CD4-positive, alpha-beta T cell (primary cell): ENCODE measurements at regions not wholly inside any gene's neighbourhood (a gene's known extent, or its start where the extent isn't known, plus 50 kb on each side); places are given as distances from the start of the nearest gene placed in this dataset.

Experiments
- ATAC-seq: fragments of 200-7000 bp; cut with Tn5 transposase; one replicate; pipeline ENCODE4 v1.10.0; 2022; ENCODE audit warnings: mild to moderate bottlenecking; ENCODE audit not compliant: poor library complexity
- CTCF ChIA-PET: fragments of 350-600 bp; sonication (Branson Sonifier 250); formaldehyde crosslinking; loops from one replicate; lab custom pipeline; 2021; ENCODE audit warnings: antibody characterized with exemption, inconsistent platforms; lab: Charles Lee
- POLR2A ChIA-PET: fragments of 350-600 bp; sonication (Branson Sonifier 250); formaldehyde crosslinking; loops from one replicate; lab custom pipeline; 2021; ENCODE audit warnings: antibody characterized with exemption, inconsistent platforms; lab: Charles Lee
- DNase-seq, 14 experiments: peaks; one replicate each; pipeline ENCODE4 v3.0.0-alpha.2; 2013 to 2020; ENCODE audit warnings: mixed read lengths in 2 of 14
- H3K27ac ChIP-seq, 2 donors: one replicate each; pipeline versions ENCODE4 v1.5.1 to v1.7.0; 2013; ENCODE audit warnings: low read length in 2 of 2, low read depth in 1 of 2, mild to moderate bottlenecking in 1 of 2
- H3K27me3 ChIP-seq, 2 experiments: 1 replicate in 1 of 2; 2 replicates in 1 of 2; pipeline versions ENCODE4 v1.6.1 to v1.7.0; 2013; ENCODE audit warnings: low read length in 2 of 2, control low read depth in 1 of 2, mild to moderate bottlenecking in 1 of 2, moderate library complexity in 1 of 2; ENCODE audit not compliant: insufficient read depth in 2 of 2, control insufficient read depth in 1 of 2
- H3K36me3 ChIP-seq: one replicate; pipeline ENCODE4 v1.6.1; 2013; ENCODE audit warnings: low read length, control low read depth; ENCODE audit not compliant: insufficient read depth
- H3K4me1 ChIP-seq: one replicate; pipeline ENCODE4 v1.6.1; 2013; ENCODE audit warnings: low read length, control low read depth; ENCODE audit not compliant: insufficient read depth
- H3K4me3 ChIP-seq: one replicate; pipeline ENCODE4 v1.5.1; 2013; ENCODE audit warnings: mild to moderate bottlenecking, low read length, moderate library complexity
- H3K9me3 ChIP-seq, 2 experiments: 1 replicate in 1 of 2; 2 replicates in 1 of 2; pipeline versions ENCODE4 v1.6.1 to v1.7.0; 2013; ENCODE audit warnings: low read length in 2 of 2, mild to moderate bottlenecking in 2 of 2, control low read depth in 1 of 2, moderate library complexity in 1 of 2; ENCODE audit not compliant: control insufficient read depth in 1 of 2, insufficient read depth in 1 of 2
- H3K27ac Mint-ChIP-seq: one replicate; pipeline ENCODE4 v1.8.0; 2020; ENCODE audit warnings: mixed read lengths
- H3K27me3 Mint-ChIP-seq: one replicate; pipeline ENCODE4 v1.8.0; 2021; ENCODE audit warnings: mixed read lengths
- H3K36me3 Mint-ChIP-seq: one replicate; pipeline ENCODE4 v1.8.0; 2021; ENCODE audit warnings: low read depth, mixed read lengths
- H3K4me1 Mint-ChIP-seq: one replicate; pipeline ENCODE4 v1.8.0; 2021; ENCODE audit warnings: low read depth, mixed read lengths
- H3K4me3 Mint-ChIP-seq: one replicate; pipeline ENCODE4 v1.8.0; 2020; ENCODE audit warnings: mild to moderate bottlenecking, mixed read lengths
- H3K9me3 Mint-ChIP-seq: one replicate; pipeline ENCODE4 v1.8.0; 2020; ENCODE audit warnings: mixed read lengths
- intact Hi-C, 2 experiments: fragments of 100-400 bp; cut with DNase I in 1 of 2; cut with micrococcal nuclease in 1 of 2; formaldehyde crosslinking; loops; one replicate each; pipeline versions ENCODE4 v1.15.1 to v1.9.0; 2023 to 2025; cut with DNase I, micrococcal nuclease
- TF ChIP-seq, protein P1 (sequence below): fragments of 200-600 bp; IDR thresholded peaks from one replicate; pipeline ENCODE4 v1.8.0; 2022; ENCODE audit warnings: antibody characterized with exemption, mild to moderate bottlenecking

DNA sequence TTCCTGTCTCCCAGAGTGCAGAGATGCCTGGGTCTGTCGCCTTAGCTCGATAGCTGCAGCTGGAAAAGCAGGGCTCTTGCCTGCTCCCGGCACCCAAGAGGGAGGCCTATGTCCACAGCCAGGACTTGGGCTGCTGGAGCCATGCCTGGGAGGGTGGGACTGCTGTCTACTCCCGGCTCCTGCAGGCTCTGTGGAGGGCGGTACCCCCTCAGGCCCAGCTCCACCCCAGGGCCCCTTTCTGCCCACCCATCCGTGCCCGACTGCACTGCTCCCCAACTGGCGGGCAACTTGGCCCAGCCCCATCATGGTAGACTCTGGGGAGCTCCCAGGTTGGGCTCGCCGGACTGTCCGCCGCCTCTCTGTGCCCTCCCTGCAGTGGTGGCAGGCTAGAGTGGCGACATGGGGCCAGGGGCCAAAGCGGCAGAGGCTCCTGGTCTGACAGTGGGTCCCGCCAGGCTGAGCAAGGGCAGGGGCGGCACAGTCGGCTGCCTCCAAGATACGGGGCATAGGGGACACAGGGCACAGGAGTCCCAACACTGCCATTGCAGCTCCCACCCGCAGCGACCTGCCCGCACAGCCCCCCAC, 901.0 kb downstream of the CCDC85A start:
- peaks cover 4 to 20% of the 10 kb centered on the region in 2 experiments for H3K9me3 ChIP-seq
- DNase-seq (no peak), ATAC-seq (no peak)
- H3K36me3 ChIP-seq, result no peaks in the 10 kb centered on the region
- H3K36me3 Mint-ChIP-seq, result no peaks in the 10 kb centered on the region
- H3K27ac ChIP-seq, result no peak overlapping the region
- no peaks in the 10 kb centered on the region for H3K4me1 ChIP-seq
- intact Hi-C loops, result no loop called here
- TF ChIP-seq, protein P1, sequence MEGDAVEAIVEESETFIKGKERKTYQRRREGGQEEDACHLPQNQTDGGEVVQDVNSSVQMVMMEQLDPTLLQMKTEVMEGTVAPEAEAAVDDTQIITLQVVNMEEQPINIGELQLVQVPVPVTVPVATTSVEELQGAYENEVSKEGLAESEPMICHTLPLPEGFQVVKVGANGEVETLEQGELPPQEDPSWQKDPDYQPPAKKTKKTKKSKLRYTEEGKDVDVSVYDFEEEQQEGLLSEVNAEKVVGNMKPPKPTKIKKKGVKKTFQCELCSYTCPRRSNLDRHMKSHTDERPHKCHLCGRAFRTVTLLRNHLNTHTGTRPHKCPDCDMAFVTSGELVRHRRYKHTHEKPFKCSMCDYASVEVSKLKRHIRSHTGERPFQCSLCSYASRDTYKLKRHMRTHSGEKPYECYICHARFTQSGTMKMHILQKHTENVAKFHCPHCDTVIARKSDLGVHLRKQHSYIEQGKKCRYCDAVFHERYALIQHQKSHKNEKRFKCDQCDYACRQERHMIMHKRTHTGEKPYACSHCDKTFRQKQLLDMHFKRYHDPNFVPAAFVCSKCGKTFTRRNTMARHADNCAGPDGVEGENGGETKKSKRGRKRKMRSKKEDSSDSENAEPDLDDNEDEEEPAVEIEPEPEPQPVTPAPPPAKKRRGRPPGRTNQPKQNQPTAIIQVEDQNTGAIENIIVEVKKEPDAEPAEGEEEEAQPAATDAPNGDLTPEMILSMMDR, result no peak
- H3K4me3 Mint-ChIP-seq, result no peak overlapping the region
- H3K27me3 Mint-ChIP-seq, result no peaks in the 10 kb centered on the region
- no peak overlapping the region for H3K27ac Mint-ChIP-seq
- H3K4me1 Mint-ChIP-seq, result no peaks in the 10 kb centered on the region
- H3K9me3 Mint-ChIP-seq, result peaks cover 9% of the 10 kb centered on the region
- no peak overlapping the region for H3K4me3 ChIP-seq
- CTCF ChIA-PET, result no interaction called here
- POLR2A ChIA-PET, result no interaction called here
- no peaks in the 10 kb centered on the region for H3K27me3 ChIP-seq

DNA sequence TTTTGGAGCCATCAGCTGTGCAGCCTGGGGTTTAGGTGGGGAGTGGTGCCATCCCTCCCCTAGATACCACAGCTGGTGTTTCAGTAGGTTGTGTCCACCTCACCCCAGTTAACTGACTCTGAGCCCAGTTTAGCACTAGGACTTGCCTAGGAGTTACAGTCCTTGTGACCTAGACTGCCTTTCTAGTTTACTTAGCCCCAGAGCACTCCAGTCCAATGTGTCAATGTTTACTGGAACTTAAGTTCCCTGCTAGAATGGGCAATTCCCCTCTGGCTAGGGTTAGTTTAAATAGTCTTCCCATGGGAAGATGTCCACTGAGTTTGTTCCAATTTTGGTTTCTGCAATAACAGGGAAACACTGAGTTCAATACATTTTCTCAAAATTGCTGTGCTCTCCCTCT, 909.2 kb downstream of the CCDC85A start:
- H3K27ac Mint-ChIP-seq, result no peak overlapping the region
- no peaks in the 10 kb centered on the region for H3K36me3 Mint-ChIP-seq
- H3K27me3 ChIP-seq, result no peaks in the 10 kb centered on the region
- TF ChIP-seq, protein P1, result no peak
- ATAC-seq, result no peak
- peaks cover 9% of the 10 kb centered on the region for H3K9me3 Mint-ChIP-seq
- no peak overlapping the region for H3K27ac ChIP-seq
- CTCF ChIA-PET, result no interaction called here
- intact Hi-C loops, result no loop called here
- DNase-seq, result no peak
- peaks cover 0 to 11% of the 10 kb centered on the region in 2 experiments for H3K9me3 ChIP-seq
- no peaks in the 10 kb centered on the region for H3K36me3 ChIP-seq
- no peak overlapping the region for H3K4me3 ChIP-seq
- POLR2A ChIA-PET, result no interaction called here
- H3K27me3 Mint-ChIP-seq, result no peaks in the 10 kb centered on the region
- no peak overlapping the region for H3K4me3 Mint-ChIP-seq
- no peaks in the 10 kb centered on the region for H3K4me1 Mint-ChIP-seq
- no peaks in the 10 kb centered on the region for H3K4me1 ChIP-seq

DNA sequence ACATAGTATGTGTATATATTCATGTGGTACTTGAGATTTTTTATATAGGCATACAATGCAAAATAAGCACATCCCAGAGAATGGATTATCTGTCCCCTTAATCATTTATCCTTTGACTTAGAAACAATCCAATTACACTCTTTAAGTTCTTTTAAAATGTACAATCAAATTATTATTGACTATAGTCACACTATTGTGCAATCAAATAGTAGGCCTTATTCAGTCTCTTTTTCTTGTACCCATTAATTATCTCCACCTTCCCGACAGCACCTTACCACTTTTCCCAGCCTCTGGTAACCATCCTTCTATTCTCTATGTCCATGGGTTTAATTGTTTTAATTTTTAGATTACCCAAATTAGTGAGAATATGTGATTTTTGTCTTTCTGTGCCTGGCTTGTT, 914.1 kb downstream of the CCDC85A start:
- Histone ChIP-seq H3K4me1 (no peaks in the 10 kb centered on the region), H3K36me3 (no peaks in the 10 kb centered on the region), H3K27ac (no peak overlapping the region), H3K9me3 (peaks cover 0 to 3% of the 10 kb centered on the region in 2 experiments), H3K4me3 (no peak overlapping the region), H3K27me3 (no peaks in the 10 kb centered on the region)
- peaks cover 17% of the 10 kb centered on the region for H3K9me3 Mint-ChIP-seq
- no peak overlapping the region for H3K27ac Mint-ChIP-seq
- intact Hi-C loops, result no loop called here
- no peak for ATAC-seq
- H3K4me1 Mint-ChIP-seq, result no peaks in the 10 kb centered on the region
- CTCF ChIA-PET, result no interaction called here
- H3K36me3 Mint-ChIP-seq, result no peaks in the 10 kb centered on the region
- TF ChIP-seq, protein P1, result no peak
- POLR2A ChIA-PET, result no interaction called here
- DNase-seq, result no peak
- H3K27me3 Mint-ChIP-seq, result no peaks in the 10 kb centered on the region
- H3K4me3 Mint-ChIP-seq, result no peak overlapping the region
